Endothelial cell (in vitro differentiated cells): ENCODE measurements at regions not wholly inside any gene's neighbourhood (a gene's known extent, or its start where the extent isn't known, plus 50 kb on each side); places are given as distances from the start of the nearest gene placed in this dataset.

Source experiments
- DNase-seq: peaks from one replicate; pipeline ENCODE4 v3.0.0; 2021; ENCODE audit warnings: low spot score
- H3K27ac Mint-ChIP-seq: one replicate; pipeline ENCODE4 v1.8.0; 2021; ENCODE audit warnings: mixed read lengths, inconsistent platforms; ENCODE audit not compliant: unreplicated experiment
- H3K27me3 Mint-ChIP-seq: one replicate; pipeline ENCODE4 v1.8.0; 2021; ENCODE audit warnings: mild to moderate bottlenecking, moderate library complexity, mixed read lengths, inconsistent platforms; ENCODE audit not compliant: unreplicated experiment
- H3K36me3 Mint-ChIP-seq: one replicate; pipeline ENCODE4 v1.8.0; 2021; ENCODE audit warnings: mild to moderate bottlenecking, low read depth, mixed read lengths, inconsistent platforms; ENCODE audit not compliant: unreplicated experiment
- H3K4me1 Mint-ChIP-seq: one replicate; pipeline ENCODE4 v1.8.0; 2021; ENCODE audit warnings: mild to moderate bottlenecking, mixed read lengths, inconsistent platforms; ENCODE audit not compliant: unreplicated experiment
- H3K4me3 Mint-ChIP-seq: one replicate; pipeline ENCODE4 v1.8.0; 2021; ENCODE audit warnings: mild to moderate bottlenecking, mixed read lengths, inconsistent platforms; ENCODE audit not compliant: unreplicated experiment
- H3K9me3 Mint-ChIP-seq: one replicate; pipeline ENCODE4 v1.8.0; 2021; ENCODE audit warnings: mixed read lengths, inconsistent platforms; ENCODE audit not compliant: unreplicated experiment
- TF ChIP-seq, protein P1 (sequence below): fragments of 200-600 bp; sonication (generic); IDR thresholded peaks from one replicate; pipeline ENCODE4 v1.5.0; 2021; ENCODE audit warnings: antibody characterized with exemption; ENCODE audit not compliant: unreplicated experiment

DNA sequence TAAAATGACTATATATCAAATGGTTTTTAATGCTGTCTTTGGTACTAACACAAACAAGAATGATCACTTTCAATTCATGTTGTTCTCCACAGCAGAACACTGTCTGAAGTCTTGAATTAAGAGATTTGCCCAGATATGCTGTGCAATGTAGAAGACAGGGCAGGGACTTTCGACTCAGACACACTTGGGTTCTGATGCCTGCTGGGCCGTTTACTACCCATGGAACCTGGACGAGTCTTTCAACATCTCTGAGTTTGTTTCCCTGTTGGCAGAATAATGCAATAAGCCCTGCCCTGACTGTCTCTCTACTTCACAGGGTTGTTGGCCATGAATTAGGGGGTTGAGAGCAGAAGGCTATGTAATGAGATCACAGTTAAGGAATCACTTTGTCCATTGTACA is 162.6 kb upstream of the TMPO start:
- H3K4me1 Mint-ChIP-seq, result no peaks in the 10 kb centered on the region
- no peaks in the 10 kb centered on the region for H3K9me3 Mint-ChIP-seq
- no peaks in the 10 kb centered on the region for H3K27me3 Mint-ChIP-seq
- H3K4me3 Mint-ChIP-seq, result no peak overlapping the region
- no peak for DNase-seq
- no peak overlapping the region for H3K27ac Mint-ChIP-seq
- TF ChIP-seq, protein P1, sequence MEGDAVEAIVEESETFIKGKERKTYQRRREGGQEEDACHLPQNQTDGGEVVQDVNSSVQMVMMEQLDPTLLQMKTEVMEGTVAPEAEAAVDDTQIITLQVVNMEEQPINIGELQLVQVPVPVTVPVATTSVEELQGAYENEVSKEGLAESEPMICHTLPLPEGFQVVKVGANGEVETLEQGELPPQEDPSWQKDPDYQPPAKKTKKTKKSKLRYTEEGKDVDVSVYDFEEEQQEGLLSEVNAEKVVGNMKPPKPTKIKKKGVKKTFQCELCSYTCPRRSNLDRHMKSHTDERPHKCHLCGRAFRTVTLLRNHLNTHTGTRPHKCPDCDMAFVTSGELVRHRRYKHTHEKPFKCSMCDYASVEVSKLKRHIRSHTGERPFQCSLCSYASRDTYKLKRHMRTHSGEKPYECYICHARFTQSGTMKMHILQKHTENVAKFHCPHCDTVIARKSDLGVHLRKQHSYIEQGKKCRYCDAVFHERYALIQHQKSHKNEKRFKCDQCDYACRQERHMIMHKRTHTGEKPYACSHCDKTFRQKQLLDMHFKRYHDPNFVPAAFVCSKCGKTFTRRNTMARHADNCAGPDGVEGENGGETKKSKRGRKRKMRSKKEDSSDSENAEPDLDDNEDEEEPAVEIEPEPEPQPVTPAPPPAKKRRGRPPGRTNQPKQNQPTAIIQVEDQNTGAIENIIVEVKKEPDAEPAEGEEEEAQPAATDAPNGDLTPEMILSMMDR, result no peak
- no peaks in the 10 kb centered on the region for H3K36me3 Mint-ChIP-seq

DNA sequence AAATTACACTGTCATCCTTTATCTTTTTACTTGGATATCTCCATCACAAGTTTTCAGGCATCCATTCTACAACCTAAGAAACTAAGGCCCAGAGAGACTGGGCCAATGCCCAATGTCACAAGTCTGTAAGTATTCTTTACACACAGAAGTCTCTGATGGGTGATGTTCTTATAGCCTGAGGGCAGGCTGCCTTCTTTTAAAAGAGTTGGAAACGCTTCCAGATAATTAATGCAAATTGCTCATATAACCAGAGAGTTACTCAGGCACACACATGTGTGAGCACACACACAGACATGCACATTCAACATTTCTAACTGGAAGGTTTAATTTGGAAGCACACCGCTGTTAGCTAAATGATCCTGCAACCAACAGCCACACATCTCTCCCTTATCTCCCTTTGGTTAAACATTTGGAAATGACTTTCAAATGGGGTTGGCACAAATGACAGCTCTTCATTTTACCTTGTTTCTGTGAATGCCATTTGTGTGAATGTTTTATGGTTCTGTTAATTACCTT is 160.8 kb upstream of the TMPO start:
- Mint-ChIP-seq H3K4me3 (no peak overlapping the region), H3K36me3 (no peaks in the 10 kb centered on the region), H3K27ac (no peak overlapping the region), H3K4me1 (no peaks in the 10 kb centered on the region), H3K27me3 (no peaks in the 10 kb centered on the region), H3K9me3 (no peaks in the 10 kb centered on the region)
- TF ChIP-seq, protein P1, result no peak
- no peak for DNase-seq

GRCh38 chr12:98355322-98355721 is 160.1 kb upstream of the TMPO start:
- DNase-seq, result no peak
- no peaks in the 10 kb centered on the region for H3K36me3 Mint-ChIP-seq
- TF ChIP-seq, protein P1, result no peak
- no peaks in the 10 kb centered on the region for H3K4me1 Mint-ChIP-seq
- H3K27me3 Mint-ChIP-seq, result no peaks in the 10 kb centered on the region
- no peaks in the 10 kb centered on the region for H3K9me3 Mint-ChIP-seq
- H3K4me3 Mint-ChIP-seq, result no peak overlapping the region
- no peak overlapping the region for H3K27ac Mint-ChIP-seq

- Mint-ChIP-seq H3K36me3 (no peaks in the 10 kb centered on the region), H3K4me1 (no peaks in the 10 kb centered on the region), H3K27ac (no peak overlapping the region), H3K27me3 (no peaks in the 10 kb centered on the region), H3K9me3 (no peaks in the 10 kb centered on the region), H3K4me3 (no peak overlapping the region)
- TF ChIP-seq, protein P1, result no peak
- DNase-seq, result no peak
These were observed 159.5 kb upstream of the TMPO start for GRCh38 chr12:98355933-98356332.

GRCh38 chr12:98358144-98358543 is 157.2 kb upstream of the TMPO start:
- Mint-ChIP-seq H3K9me3 (no peaks in the 10 kb centered on the region), H3K4me1 (no peaks in the 10 kb centered on the region), H3K36me3 (no peaks in the 10 kb centered on the region), H3K4me3 (no peak overlapping the region), H3K27ac (no peak overlapping the region), H3K27me3 (no peaks in the 10 kb centered on the region)
- TF ChIP-seq, protein P1, result no peak
- no peak for DNase-seq
